ENCODE measurements at regions not wholly inside any gene's neighbourhood (a gene's known extent, or its start where the extent isn't known, plus 50 kb on each side); places are given as distances from the start of the nearest gene placed in this dataset.

GRCh38 chr2:63735263-63735662, 106.4 kb upstream of the UGP2 start:
- TF ChIP-seq EZH2 (IDR thresholded peaks at IDR 0.05; ENCODE audit: insufficient read depth, poor library complexity, severe bottlenecking): no peak
- TF ChIP-seq EZH2phosphoT487 (IDR thresholded peaks at IDR 0.05; ENCODE audit: insufficient read depth, low read depth): no peak

All from GM23248 (cell line).